Midbrain (tissue), 1 donor: ENCODE measurements at regions not wholly inside any gene's neighbourhood (a gene's known extent, or its start where the extent isn't known, plus 50 kb on each side); places are given as distances from the start of the nearest gene placed in this dataset.

Source experiments
- DNase-seq: peaks from one replicate; lab custom pipeline; 2025; lab: John Stamatoyannopoulos, UW

DNA sequence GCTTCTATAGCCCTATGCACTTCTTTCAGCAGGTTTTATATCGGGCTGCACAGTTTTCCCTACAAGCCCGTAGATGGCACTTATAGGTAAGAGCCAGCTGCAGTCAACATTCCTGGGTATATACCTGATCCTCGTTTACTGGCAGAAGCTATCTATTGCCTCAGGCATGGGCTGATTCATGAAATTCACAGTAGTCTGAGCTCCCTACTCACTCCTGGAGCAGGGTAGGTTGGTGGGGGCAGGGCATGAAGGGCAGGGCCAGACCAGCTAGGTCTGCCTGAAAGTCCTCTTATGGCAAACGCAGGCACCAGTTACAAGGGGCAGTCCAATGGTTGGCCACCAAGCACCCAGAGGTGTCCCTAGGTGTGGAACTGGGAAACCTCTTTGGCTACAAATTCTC, 345.8 kb downstream of the RPS29 start:
- DNase-seq = no peak

DNA sequence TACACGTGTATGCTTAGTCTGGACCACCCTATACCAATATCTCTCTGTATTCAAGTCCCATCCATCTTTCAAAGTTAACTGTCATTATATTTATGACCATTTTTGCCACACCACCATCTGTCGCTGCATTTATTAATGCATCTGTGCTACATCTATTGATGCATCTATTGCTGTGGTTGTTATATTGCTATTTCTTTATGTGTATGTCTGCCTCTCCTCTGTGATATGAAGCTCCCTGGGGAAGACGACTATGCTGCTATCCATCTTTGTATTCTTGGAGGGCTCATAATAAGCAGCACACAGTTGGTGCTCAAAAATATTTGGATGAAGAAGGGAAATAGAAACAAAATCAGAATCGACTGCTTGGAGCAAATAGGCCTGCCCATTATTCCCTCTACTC, 357.6 kb downstream of the RPS29 start:
- no peak for DNase-seq

DNA sequence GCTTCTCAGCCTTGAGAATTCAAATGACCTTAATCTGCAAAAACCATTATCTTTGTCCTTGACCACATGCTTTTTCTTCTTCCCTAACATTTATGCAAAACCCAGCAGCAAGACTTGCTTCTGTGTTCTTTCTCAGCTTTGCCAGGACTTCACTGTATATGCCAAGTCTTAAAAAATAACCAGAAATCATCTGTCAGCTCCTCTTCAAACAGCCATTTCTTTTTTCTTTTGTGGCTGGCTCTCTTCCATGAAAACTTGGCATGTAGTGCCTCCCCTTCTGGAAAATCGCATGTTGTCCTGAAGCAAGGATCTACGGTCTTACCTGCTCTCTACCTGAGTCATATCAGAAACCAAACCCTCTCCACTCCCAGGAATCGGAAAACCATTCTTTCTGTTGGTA, 364.9 kb downstream of the RPS29 start:
- no peak for DNase-seq

DNA sequence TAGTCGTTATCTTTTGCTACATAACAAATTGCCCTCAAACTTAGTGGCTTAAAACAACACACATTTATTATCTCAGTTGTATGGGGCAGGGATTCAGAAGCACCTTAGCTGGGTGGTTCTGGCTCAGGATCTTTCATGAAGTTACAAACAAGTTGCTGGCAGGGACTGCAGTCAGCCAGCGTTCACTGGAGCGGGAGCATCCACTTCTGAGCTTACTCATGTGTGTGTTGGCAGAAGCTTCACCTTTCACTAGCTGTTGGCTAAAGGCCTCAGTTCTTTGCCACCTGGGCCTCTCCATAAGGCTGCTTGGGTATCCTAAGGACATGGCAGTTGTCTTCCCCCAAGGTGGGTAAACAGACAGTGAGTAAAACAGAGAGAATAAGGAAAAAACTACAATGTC, 365.7 kb downstream of the RPS29 start:
- no peak for DNase-seq

DNA sequence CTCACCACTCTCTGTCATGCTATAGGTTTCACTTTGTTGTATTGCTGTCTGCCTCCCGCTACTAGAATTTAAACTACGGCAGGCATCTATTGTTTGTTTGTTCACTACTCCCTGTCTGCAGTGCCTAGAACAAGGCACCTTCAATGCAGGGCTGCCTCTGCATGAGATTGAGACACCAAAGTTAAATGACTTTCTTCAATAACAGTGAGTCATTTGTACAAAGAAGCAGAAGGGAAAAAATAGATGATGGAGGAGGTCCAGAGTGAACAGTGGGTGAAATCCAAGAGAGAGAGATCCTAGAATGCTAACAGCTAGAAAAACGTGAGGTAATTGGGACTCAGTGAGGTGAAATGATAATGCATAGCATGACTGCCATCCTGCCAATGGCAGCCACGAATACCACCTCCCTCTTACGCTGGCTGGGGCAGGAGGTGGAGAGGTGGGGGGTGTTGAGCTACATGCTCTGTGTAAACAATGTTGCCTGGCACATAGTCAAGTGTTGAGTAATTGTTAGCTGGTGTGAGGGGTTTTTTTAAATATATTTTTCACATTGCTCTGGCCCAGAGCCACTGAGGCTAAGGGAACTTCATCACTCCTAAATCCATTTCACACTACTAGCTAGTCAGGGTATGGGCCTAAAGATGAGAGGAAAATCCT, 367.6 kb downstream of the RPS29 start:
- no peak for DNase-seq

DNA sequence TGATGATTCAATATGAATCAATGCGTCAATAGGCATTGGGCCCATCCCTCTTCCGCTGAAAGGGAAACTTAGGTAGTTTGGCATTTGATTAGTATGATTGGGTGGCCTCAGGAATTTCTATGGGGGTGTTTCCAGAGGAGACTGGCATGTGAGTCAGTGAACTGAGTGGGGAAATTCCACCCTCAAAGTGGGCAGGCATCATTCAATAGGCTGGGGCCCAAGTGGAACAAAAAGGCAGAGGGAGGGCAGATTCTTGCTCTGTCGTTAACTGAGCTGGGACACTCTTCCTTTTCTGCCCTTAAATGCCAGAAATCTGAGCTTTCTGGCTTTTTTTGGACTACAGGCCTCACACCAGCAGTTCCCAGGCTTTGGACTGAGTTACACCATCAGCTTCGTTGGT, 373.5 kb downstream of the RPS29 start:
- DNase-seq = no peak

DNA sequence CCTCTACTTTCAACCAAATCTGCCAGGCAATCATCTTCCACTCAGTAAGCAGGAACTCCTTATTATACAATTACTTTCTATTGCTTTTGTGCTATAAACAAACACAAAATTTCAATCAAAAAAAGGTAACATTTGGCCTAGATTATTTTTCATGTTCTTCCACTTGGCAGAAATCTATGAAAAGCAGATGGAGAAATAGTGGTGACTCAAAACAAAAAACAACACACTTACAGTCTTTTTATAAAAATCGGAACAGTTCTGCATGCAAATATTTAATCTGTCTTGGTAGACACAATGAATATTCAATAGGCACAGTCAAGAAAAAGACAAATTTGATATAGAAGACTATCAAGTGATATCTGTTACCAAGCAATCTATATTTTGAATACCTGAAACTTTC, 376.8 kb downstream of the RPS29 start:
- DNase-seq = no peak

DNA sequence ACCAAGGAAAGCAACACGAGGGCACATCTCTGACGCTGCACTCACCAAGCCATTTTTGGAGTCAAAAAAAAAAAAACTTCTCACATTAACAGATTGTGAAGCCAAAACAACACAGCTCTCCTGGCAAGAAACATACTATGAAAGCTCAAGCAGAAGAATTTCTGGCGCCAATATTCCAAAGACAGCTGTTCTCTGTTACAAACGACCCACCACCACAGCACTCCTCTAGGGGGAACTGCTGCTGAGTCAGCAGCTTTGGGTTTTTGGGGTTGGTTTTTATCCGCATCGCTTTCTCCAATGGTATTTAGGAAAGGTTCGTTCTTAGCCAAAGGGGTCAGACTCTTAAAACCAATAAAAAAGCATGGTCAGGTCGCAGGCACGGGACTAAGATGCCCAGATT, 379.4 kb downstream of the RPS29 start:
- no peak for DNase-seq

DNA sequence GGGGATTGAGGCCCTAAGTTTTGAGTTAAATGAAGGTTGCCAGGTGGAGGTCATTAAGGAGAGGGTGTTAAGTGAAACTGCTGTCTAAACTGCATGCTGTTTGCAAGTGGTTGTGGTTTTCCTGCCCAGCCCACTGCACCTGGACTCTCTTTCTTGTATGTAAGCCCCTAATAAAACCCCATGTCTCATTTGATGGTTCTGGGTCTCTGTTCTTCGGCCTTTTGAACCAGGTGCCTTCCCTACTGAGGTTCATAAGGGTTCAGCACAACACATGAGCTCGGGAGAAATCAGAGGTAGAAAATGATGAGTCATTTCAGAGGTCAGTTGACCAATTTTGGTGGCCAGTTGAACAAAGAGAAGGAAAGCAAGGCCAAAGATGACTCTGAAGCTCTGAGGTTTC, 382.5 kb downstream of the RPS29 start:
- no peak for DNase-seq

DNA sequence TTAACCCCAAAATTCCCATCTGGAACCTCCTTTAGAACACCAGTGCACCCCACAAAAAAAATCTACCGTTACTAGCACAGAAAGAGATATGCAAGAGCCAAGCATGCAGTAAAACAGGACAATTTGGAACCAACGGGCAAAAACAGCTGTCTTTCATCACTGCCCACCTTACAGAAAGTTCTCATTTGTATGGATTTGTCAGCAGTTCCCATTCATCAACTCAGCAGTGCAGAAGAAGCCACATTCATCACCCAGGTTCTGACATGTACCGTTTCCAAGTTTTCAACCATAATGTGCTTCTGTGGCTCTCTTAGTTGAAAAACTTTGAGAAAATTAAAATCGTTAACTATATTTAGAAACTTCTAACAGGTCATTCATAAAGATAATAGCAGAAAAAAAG, 387.0 kb downstream of the RPS29 start:
- DNase-seq = no peak

DNA sequence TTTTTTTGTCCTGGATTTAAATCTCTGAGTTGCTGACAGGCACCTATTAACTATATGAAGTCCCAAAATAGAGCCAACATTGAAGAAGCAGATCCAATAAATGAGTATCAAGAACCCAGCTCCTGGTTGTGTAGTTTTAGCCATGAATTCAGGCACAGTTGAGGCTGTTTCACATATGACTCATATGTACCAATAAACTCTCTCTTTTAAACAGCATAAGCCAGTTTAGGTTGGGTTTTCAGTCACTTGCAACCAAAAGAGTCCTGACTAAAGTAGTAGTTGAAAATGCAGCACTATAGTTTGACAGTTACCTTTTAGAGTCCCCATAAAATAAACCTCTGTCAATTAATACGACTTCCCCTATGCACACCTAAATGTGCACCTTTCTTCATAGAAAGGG, 389.9 kb downstream of the RPS29 start:
- no peak for DNase-seq

DNA sequence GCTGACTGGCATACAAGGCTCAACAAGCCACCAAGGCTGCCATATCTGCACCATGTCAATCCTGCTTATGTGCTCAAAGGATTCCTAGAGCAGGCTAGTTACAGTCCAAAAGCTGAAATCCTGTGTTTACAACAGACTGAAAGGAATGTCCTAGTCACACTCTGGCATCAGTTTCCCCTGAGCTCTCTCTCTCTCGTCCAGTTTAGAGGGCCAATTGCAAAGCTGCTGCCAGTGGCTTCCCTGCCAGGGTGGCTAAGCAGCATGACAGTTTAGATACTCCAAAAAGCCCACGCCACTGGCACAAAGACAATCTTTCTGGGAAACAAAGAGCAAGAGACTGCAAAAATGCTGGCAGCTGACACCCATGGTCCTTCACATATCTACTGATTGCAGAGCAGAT, 392.1 kb downstream of the RPS29 start:
- DNase-seq = no peak

DNA sequence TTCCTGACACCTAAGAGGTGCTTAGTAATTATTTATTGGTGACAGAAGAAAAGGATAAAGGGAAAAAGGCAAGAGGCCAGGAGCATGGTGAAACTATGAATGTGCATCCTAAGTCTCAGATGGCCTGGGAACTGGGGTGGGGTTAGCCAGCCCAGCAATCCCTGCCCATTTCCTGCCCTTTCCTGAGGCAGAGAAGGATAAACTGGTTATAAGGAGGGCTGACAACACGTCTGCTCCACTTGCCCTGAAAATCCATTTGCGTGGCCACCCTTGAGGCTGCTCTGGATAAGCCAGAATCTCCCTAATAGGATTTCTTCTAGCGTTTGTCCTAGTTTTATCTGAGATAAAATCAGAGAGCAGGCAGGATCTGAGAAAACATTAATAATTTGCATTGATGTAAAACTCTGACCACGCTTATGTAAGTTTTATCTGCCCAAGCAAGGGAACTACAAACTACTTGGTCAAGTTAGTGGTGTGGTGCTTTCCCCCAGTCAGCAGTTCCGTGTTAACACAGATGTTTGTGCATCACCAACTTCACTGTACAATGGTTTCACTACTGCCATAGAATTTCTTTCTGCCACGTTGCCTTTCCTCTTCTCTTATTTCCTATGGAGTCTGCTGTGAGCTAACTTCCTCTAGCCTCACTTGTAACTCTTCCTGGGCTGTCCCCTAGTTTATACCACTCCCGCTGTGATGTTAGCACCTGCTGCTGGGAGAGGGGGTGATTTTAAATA, 392.7 kb downstream of the RPS29 start:
- DNase-seq = no peak

DNA sequence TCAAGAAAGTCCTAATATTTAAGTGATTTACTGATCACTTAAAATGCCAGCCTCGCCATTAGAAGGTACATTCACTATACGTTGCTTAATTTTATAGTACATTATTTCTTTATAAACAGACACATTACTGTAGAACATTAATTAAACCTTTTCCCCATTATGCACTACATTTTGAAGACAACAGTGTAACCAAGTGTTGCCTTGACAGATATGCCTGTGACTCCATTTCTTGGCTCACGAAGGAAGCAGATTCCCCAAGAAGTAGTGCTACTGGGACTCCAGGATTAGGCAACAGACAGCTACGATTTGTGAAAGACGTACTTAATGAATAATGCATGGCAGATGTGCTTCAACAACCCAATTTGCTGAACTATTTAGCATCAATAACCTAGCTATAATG, 394.8 kb downstream of the RPS29 start:
- no peak for DNase-seq

DNA sequence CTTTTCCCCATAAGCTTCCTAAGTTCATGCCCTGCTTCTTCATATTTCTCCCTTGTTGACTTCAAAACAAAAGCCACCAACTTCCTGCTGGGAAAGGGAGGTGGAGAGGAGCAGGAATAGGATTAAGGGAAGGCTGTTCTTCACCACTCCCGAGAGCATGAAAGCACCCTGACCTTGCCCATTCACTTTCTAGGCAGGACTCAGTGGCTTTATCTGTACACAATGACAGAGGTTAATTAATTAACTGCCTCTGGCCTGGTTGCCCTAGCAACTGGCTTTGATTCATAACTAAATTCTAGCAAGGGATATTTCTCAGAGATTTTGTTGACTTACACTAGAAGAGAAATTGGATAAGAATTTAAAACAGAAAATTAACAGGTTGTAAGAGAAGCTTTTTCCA, 396.8 kb downstream of the RPS29 start:
- no peak for DNase-seq

DNA sequence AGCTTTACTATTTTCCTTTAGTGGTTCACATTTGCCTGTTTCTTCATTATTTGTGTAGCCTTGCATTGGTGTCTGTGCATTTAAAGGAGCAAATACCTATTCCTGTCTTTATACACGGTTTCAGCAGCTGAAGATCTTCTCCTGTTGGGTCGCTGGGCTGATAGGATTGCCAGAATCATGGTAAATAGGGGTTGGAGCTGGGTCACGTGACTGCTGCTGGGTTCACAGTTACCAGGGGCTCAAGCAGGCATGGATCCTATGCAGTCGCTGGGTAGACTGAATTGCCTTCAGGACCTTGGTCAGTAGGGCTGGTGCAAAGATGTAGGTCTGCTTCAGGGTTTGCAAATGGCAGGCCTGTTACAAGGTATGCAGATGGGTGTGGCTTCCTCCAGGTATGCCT, 398.4 kb downstream of the RPS29 start:
- no peak for DNase-seq

DNA sequence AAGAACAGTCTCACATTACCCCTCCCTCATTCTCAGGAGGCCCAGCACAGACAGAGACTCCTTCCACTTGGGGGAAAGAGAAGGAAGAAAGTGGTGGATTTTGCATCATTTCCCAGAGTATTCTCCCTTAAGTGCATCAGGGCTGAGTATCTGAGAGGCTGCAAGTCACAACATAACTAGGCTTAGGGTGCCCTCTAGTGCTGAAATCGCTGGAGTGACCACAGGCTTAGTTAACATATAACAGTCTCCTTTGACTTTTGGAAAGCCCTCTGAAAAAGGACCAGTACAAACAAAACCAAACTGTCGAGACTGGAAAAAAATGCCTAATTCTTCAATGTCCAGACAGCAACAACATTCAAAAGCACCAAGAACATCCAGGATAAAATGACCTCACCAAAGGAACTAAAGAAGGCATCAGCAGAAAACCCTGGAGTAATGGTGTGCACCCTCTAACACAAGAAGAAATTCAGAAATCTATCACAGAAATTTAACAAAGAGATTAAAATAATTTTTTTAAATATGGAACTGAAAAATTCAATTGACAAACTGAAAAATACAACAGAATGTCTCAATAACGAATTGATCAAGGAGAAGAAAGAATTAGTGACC, 412.3 kb downstream of the RPS29 start:
- peak; percentile 45 for DNase-seq

DNA sequence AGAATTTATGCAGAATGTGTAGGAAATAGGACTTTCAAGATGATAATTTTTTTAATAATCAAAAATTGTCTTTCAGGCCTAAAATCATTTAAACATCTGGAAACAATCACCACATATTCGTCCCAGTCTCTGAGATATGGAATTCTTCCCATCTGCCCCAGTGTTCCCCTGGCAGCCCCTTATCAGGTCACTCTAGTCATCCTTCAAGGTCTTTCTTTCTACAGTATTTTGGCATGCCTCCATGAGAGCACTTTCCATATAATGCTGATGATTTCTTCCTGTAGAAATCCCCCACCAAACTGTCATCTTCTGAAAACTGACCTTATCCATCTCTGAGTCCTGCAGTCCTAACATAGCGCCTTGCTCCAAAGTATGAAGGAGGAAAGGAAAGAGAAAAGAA, 422.1 kb downstream of the RPS29 start:
- no peak for DNase-seq

DNA sequence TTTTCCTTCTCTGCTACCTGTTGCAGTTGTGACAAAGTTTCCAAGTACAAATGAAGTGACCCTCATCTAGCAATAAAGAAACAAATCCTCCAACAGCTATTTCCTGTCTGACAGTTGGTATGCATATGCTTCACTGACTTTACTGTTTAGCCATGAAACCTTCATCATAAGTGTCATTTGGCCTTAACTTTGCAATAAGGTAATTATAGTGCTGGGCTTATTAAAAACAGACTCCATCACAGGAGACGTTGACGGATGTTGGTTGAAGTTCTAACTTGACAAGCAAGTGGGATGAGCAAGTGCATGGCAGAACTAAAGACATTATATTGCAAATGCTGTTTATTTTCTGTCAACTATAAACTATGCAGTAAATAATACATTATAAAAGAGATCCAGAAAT, 425.2 kb downstream of the RPS29 start:
- no peak for DNase-seq

DNA sequence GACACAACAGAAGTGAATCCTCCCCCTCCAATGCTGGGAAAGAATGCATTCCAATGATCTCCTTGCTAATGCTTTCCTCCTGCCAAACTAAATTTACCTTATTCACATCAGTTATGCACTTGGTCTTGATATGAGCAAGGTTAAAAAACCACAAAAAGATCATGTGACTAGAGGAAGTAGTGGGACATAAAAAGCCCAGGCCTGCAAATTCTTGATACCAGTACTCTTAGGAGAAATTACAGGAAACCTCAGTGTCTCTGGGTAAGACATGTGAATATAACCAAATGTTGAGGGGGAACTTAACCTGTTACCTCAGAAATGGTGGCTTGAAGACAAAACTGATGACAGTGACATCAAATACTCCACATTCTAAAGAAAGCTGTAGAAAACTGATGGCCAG, 427.1 kb downstream of the RPS29 start:
- DNase-seq = no peak

DNA sequence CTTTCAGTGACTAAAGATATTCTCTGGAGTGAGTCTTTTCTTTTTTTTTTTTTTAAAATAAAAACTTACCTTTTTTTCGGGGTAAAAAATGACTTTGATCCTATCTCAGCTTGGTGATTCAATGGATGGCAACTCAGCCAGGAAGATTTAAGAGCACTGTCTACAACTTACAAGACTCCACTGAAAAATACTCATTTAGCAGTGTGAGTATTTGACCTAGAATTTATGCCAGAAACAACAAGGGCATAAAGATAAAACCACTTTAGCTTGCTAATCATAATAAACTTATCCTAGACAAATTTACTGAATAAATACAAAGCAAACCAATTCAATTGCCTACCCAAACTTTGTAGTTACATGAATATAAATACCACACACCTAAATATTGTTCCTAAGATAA, 446.6 kb downstream of the RPS29 start:
- no peak for DNase-seq

DNA sequence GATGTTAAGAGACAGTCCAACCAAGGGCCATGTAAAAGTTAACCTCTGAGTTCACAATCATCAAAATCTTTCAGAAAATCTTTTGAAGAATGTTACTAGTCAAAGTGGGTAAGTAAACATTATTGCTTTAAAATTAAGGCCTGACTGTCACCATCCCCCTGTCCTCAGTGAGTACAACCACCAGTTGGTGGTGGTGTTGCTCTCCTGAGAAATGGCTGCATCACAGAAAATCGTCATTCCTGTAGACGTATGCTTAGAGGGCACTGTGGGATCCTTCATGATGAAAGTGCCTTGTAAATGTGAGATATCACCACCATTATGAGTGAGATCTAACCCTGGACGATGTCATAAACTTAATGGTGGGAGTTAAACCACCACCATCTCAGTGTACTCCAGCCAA, 451.2 kb downstream of the RPS29 start:
- no peak for DNase-seq

DNA sequence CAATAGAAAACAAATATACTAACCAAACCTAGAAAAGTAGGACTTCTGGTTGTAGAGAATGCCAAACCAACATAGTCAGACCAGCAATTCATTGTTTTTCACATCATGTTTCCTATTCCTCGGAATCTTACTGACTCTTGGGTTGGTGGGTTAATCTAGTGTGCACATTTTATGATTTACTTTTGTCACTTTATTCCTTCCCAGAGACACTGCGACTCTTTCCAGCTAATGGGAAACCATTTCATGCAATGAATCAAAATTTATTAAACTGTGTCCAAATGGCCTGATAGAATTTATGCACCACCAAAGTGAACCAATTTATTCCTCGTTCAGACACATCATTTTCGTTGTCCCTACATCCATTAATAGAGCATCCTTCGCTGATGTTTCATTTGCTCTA, 464.9 kb downstream of the RPS29 start:
- DNase-seq = no peak
